Mucosa of descending colon (tissue), 3 donors: ENCODE measurements at regions not wholly inside any gene's neighbourhood (a gene's known extent, or its start where the extent isn't known, plus 50 kb on each side); places are given as distances from the start of the nearest gene placed in this dataset.

ENCODE experiments used
- ATAC-seq: fragments of 200-7000 bp; cut with Tn5 transposase; one replicate; pipeline ENCODE4 v1.9.1; 2020; ENCODE audit warnings: mild to moderate bottlenecking, moderate library complexity
- DNase-seq, 3 donors: peaks; one replicate each; pipeline ENCODE4 v3.0.0-alpha.2; 2020
- H3K36me3 ChIP-seq: fragments of 200-600 bp; one replicate; pipeline ENCODE4 v1.8.0; 2021; ENCODE audit warnings: low read depth, mild to moderate bottlenecking
- H3K4me1 ChIP-seq: fragments of 200-600 bp; one replicate; pipeline ENCODE4 v1.8.0; 2021; ENCODE audit warnings: low read depth, mild to moderate bottlenecking
- H3K4me3 ChIP-seq: fragments of 200-600 bp; one replicate; pipeline ENCODE4 v1.8.0; 2021; ENCODE audit warnings: mild to moderate bottlenecking
- H3K9me3 ChIP-seq: fragments of 200-600 bp; one replicate; pipeline ENCODE4 v1.8.0; 2021; ENCODE audit warnings: mild to moderate bottlenecking
- intact Hi-C, 2 donors: fragments of 100-400 bp; cut with DNase I in 1 of 2; cut with micrococcal nuclease in 1 of 2; formaldehyde crosslinking; loops; one replicate each; pipeline versions ENCODE4 v1.11.0 to v1.11.1; 2022; cut with DNase I, micrococcal nuclease
- TF ChIP-seq, protein P1 (sequence below): fragments of 200-600 bp; IDR thresholded peaks from one replicate; pipeline ENCODE4 v1.8.0; 2022; ENCODE audit warnings: antibody characterized with exemption, mild to moderate bottlenecking
- donor health status: DM: no; HTN: no; CAD: no; lungs with moderate emphysema.
- donor health status: DM: no; HTN: no; CAD: no.
- donor health status: DM: no; HTN: yes; CAD: no.

DNA sequence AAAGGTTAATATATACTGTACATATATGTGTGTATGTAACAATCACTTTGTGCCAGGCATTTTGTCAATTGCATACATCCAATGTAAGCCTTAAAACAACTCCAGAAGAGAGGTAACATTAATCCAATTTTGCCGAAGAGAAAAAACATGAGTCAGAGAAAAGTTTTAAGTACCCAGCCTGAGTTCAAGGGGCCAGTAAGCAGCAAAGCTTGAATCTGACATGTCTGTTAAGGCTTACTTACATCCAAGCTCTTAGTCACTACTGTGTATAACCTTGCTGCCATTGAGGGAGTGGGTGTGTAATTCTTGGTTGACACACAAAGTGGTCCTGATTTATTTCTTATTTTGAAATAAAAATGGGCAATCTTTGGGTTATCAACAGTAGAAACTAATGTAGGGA is 360.4 kb upstream of the LYPLAL1 start:
- H3K4me3 ChIP-seq = no peak overlapping the region
- H3K4me1 ChIP-seq = no peaks in the 10 kb centered on the region
- no peaks in the 10 kb centered on the region for H3K36me3 ChIP-seq
- ATAC-seq (no peak), DNase-seq (no peak)
- no peaks in the 10 kb centered on the region for H3K9me3 ChIP-seq
- TF ChIP-seq, protein P1, sequence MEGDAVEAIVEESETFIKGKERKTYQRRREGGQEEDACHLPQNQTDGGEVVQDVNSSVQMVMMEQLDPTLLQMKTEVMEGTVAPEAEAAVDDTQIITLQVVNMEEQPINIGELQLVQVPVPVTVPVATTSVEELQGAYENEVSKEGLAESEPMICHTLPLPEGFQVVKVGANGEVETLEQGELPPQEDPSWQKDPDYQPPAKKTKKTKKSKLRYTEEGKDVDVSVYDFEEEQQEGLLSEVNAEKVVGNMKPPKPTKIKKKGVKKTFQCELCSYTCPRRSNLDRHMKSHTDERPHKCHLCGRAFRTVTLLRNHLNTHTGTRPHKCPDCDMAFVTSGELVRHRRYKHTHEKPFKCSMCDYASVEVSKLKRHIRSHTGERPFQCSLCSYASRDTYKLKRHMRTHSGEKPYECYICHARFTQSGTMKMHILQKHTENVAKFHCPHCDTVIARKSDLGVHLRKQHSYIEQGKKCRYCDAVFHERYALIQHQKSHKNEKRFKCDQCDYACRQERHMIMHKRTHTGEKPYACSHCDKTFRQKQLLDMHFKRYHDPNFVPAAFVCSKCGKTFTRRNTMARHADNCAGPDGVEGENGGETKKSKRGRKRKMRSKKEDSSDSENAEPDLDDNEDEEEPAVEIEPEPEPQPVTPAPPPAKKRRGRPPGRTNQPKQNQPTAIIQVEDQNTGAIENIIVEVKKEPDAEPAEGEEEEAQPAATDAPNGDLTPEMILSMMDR = no peak
- intact Hi-C loops = no loop called here

DNA sequence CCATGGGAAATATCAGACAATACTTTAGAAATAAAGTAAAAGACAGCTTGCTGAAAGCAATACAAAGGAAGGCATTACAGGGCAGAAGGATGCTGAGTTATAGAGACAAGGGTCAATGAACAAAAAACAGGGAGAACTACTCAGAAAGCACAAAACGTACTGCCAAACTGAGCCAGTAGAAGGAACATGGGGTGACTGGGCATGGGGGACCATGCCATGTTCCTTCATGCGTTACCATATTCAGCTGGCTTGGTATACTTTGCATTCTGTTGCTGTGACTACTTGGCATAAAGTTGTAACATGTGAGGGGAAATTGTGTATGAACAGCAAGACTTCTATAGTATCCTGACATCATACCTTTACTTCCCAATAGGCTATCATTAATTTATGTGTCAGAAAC is 358.6 kb upstream of the LYPLAL1 start:
- TF ChIP-seq, protein P1 = no peak
- no peaks in the 10 kb centered on the region for H3K36me3 ChIP-seq
- no peaks in the 10 kb centered on the region for H3K9me3 ChIP-seq
- intact Hi-C loops = no loop called here
- no peak overlapping the region for H3K4me3 ChIP-seq
- ATAC-seq (no peak), DNase-seq (no peak)
- no peaks in the 10 kb centered on the region for H3K4me1 ChIP-seq

DNA sequence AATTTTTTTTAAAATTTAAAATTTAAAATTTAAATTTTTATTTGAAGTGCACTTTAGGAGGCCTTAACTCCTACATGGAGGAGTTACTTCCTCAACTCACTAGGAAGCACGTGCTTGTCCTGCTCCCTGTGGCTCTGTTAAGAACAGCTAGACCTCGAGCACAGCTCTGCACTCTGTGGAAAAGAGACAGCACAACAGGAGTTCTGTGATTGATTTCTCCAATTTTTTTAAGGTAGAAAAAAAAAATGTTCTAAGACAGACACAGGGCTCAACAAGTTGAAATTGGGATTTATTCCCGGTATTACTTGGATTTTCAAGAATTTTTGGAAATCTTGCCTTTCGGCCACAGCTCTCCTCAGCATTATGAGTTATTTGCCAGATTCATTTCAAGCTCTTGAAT is 356.6 kb upstream of the LYPLAL1 start:
- DNase-seq = no peak
- no peaks in the 10 kb centered on the region for H3K4me1 ChIP-seq
- no peak for ATAC-seq
- H3K36me3 ChIP-seq = no peaks in the 10 kb centered on the region
- H3K9me3 ChIP-seq = no peaks in the 10 kb centered on the region
- TF ChIP-seq, protein P1 = no peak
- H3K4me3 ChIP-seq = no peak overlapping the region
- intact Hi-C loops = no loop called here

GRCh38 chr1:218817691-218818465 is 355.8 kb upstream of the LYPLAL1 start:
- no peaks in the 10 kb centered on the region for H3K36me3 ChIP-seq
- TF ChIP-seq, protein P1 = no peak
- H3K4me1 ChIP-seq = no peaks in the 10 kb centered on the region
- no peaks in the 10 kb centered on the region for H3K9me3 ChIP-seq
- DNase-seq = no peak
- intact Hi-C loops = no loop called here
- ATAC-seq = no peak
- no peak overlapping the region for H3K4me3 ChIP-seq

GRCh38 chr1:218823291-218823900 is 350.3 kb upstream of the LYPLAL1 start:
- H3K9me3 ChIP-seq = no peaks in the 10 kb centered on the region
- DNase-seq = no peak
- no peaks in the 10 kb centered on the region for H3K4me1 ChIP-seq
- H3K36me3 ChIP-seq = no peaks in the 10 kb centered on the region
- no peak overlapping the region for H3K4me3 ChIP-seq
- no peak for ATAC-seq
- TF ChIP-seq, protein P1 = no peak
- intact Hi-C loops = no loop called here
